NCI-H1436 (cell line): ENCODE measurements at regions not wholly inside any gene's neighbourhood (a gene's known extent, or its start where the extent isn't known, plus 50 kb on each side); places are given as distances from the start of the nearest gene placed in this dataset.

Experiments used
- DNase-seq: peaks from one replicate; lab custom pipeline; 2025; lab: John Stamatoyannopoulos, UW

GRCh38 chr1:55364216-55364615 is 149.1 kb upstream of the USP24 start:
- DNase-seq: no peak

GRCh38 chr1:55363268-55363667 is 148.1 kb upstream of the USP24 start:
- no peak for DNase-seq

- DNase-seq: no peak
Measured at GRCh38 chr1:55362558-55362957, 147.4 kb upstream of the USP24 start.

GRCh38 chr1:55359611-55360010 is 144.4 kb upstream of the USP24 start:
- DNase-seq: no peak

GRCh38 chr1:55358581-55358980 is 143.4 kb upstream of the USP24 start:
- no peak for DNase-seq

- no peak for DNase-seq
Measured at GRCh38 chr1:55355549-55355948, 140.4 kb upstream of the USP24 start.

- DNase-seq: no peak
Measured at GRCh38 chr1:55353707-55354620, 138.8 kb upstream of the USP24 start.

GRCh38 chr1:55352811-55353180 is 137.6 kb upstream of the USP24 start:
- DNase-seq: no peak

- DNase-seq: no peak
Measured at GRCh38 chr1:55352080-55352810, 137.1 kb upstream of the USP24 start.

GRCh38 chr1:55348356-55348755 is 133.2 kb upstream of the USP24 start:
- no peak for DNase-seq

- no peak for DNase-seq
Measured at GRCh38 chr1:55347866-55348265, 132.7 kb upstream of the USP24 start.

- DNase-seq: no peak
Measured at GRCh38 chr1:55347041-55347440, 131.9 kb upstream of the USP24 start.

GRCh38 chr1:55346586-55346985 is 131.4 kb upstream of the USP24 start:
- DNase-seq: no peak

GRCh38 chr1:55339681-55340080 is 124.5 kb upstream of the USP24 start:
- no peak for DNase-seq

- no peak for DNase-seq
Measured at GRCh38 chr1:55338448-55338820, 123.3 kb upstream of the USP24 start.

- DNase-seq: no peak
Measured at GRCh38 chr1:55337801-55338447, 122.8 kb upstream of the USP24 start.

- DNase-seq: no peak
Measured at GRCh38 chr1:55334797-55335196, 119.6 kb upstream of the USP24 start.

- DNase-seq: no peak
Measured at GRCh38 chr1:55334160-55334559, 119.0 kb upstream of the USP24 start.

- DNase-seq: no peak
Measured at GRCh38 chr1:55333461-55333860, 118.3 kb upstream of the USP24 start.

- DNase-seq: no peak
Measured at GRCh38 chr1:55331351-55331750, 116.2 kb upstream of the USP24 start.

- no peak for DNase-seq
Measured at GRCh38 chr1:55329808-55330432, 114.8 kb upstream of the USP24 start.

- no peak for DNase-seq
Measured at GRCh38 chr1:55329091-55329490, 113.9 kb upstream of the USP24 start.
